Smooth muscle cell (in vitro differentiated cells): ENCODE measurements at regions not wholly inside any gene's neighbourhood (a gene's known extent, or its start where the extent isn't known, plus 50 kb on each side); places are given as distances from the start of the nearest gene placed in this dataset.

Experiments used
- DNase-seq: peaks from one replicate; lab custom pipeline; 2025; ENCODE audit not compliant: unreplicated experiment; lab: John Stamatoyannopoulos, UW
- H2AFZ ChIP-seq: fragments of 200-600 bp; sonication (generic); 2 replicates; pipeline ENCODE4 v1.6.0; 2016; ENCODE audit warnings: antibody characterized with exemption, low read depth, mild to moderate bottlenecking
- H3F3A ChIP-seq: fragments of 200-600 bp; sonication (generic); 2 replicates; pipeline ENCODE4 v1.6.0; 2017; ENCODE audit warnings: antibody characterized with exemption, low read depth
- H3K27ac ChIP-seq: fragments of 200-600 bp; sonication (generic); 2 replicates; pipeline ENCODE4 v1.5.1; 2016; ENCODE audit warnings: low read depth, mild to moderate bottlenecking
- H3K27me3 ChIP-seq: fragments of 200-600 bp; sonication (generic); 2 replicates; pipeline ENCODE4 v1.6.1; 2016; ENCODE audit warnings: low read depth, mild to moderate bottlenecking
- H3K36me3 ChIP-seq: fragments of 200-600 bp; sonication (generic); 2 replicates; pipeline ENCODE4 v1.5.1; 2016; ENCODE audit warnings: low read depth
- H3K4me1 ChIP-seq: fragments of 200-600 bp; sonication (generic); 2 replicates; pipeline ENCODE4 v1.5.1; 2016; ENCODE audit warnings: low read depth
- H3K4me2 ChIP-seq: fragments of 200-600 bp; sonication (generic); 2 replicates; pipeline ENCODE4 v1.6.0; 2016; ENCODE audit warnings: mild to moderate bottlenecking
- H3K4me3 ChIP-seq: fragments of 200-600 bp; sonication (generic); 2 replicates; pipeline ENCODE4 v1.5.1; 2016; ENCODE audit warnings: mild to moderate bottlenecking
- H3K79me2 ChIP-seq: fragments of 200-600 bp; sonication (generic); 2 replicates; pipeline ENCODE4 v1.6.0; 2016; ENCODE audit warnings: low read depth, mild to moderate bottlenecking
- H3K9ac ChIP-seq: fragments of 200-600 bp; sonication (generic); 2 replicates; pipeline ENCODE4 v1.6.0; 2016; ENCODE audit warnings: low read depth
- H3K9me3 ChIP-seq: fragments of 200-600 bp; sonication (generic); replicated peaks from 2 replicates; pipeline ENCODE4 v1.5.1; 2016; ENCODE audit warnings: low read depth
- H4K20me1 ChIP-seq: fragments of 200-600 bp; sonication (generic); 2 replicates; pipeline ENCODE4 v1.6.0; 2016; ENCODE audit warnings: low read depth
- WGBS: methylation state at CpG from one replicate; pipeline ENCODE4 v1.1.7; 2016; ENCODE audit warnings: low lambda C conversion rate; 5-methylcytosine and 5-hydroxymethylcytosine counted together
- TF ChIP-seq, protein P1 (sequence below): fragments of 200-600 bp; sonication (generic); IDR thresholded peaks from 2 replicates; pipeline ENCODE4 v1.5.1; 2017; ENCODE audit warnings: borderline replicate concordance, mild to moderate bottlenecking, antibody characterized with exemption; ENCODE audit not compliant: insufficient read depth, poor library complexity, severe bottlenecking

DNA sequence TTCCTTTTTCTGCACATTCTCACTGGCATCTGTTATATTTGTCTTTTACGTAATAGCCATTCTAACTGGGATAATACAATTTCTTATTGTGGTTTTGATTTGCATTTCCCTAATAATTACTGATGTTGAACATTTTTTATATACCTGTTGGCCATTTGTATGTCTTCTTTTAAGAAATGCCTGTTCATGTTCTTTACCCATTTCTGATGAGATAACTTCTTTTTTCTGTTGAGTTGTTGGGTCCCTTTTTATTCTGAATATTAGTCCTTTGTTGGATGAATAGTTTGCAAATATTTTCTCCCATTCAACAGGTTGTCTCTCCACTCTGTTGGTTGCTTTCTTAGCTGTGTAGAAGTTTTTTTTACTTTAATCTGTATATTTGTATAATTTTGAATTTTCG, 147.7 kb upstream of the TRPC4 start:
- Histone ChIP-seq H3K27ac (no peak overlapping the region), H3K9ac (no peak overlapping the region), H3K9me3 (no peaks in the 10 kb centered on the region), H2AFZ (no peak overlapping the region), H3K4me2 (no peak overlapping the region), H3K27me3 (no peaks in the 10 kb centered on the region), H3K36me3 (no peaks in the 10 kb centered on the region), H3K4me1 (no peaks in the 10 kb centered on the region), H3K79me2 (no peaks in the 10 kb centered on the region), H4K20me1 (no peaks in the 10 kb centered on the region), H3F3A (no peaks in the 10 kb centered on the region), H3K4me3 (no peak overlapping the region)
- WGBS, result 87% methylated on average over 2 of the region's 2 CpGs
- TF ChIP-seq, protein P1, sequence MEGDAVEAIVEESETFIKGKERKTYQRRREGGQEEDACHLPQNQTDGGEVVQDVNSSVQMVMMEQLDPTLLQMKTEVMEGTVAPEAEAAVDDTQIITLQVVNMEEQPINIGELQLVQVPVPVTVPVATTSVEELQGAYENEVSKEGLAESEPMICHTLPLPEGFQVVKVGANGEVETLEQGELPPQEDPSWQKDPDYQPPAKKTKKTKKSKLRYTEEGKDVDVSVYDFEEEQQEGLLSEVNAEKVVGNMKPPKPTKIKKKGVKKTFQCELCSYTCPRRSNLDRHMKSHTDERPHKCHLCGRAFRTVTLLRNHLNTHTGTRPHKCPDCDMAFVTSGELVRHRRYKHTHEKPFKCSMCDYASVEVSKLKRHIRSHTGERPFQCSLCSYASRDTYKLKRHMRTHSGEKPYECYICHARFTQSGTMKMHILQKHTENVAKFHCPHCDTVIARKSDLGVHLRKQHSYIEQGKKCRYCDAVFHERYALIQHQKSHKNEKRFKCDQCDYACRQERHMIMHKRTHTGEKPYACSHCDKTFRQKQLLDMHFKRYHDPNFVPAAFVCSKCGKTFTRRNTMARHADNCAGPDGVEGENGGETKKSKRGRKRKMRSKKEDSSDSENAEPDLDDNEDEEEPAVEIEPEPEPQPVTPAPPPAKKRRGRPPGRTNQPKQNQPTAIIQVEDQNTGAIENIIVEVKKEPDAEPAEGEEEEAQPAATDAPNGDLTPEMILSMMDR, result no peak
- DNase-seq, result no peak

GRCh38 chr13:38013676-38014075, 144.1 kb upstream of the TRPC4 start:
- no peak overlapping the region for H3K9ac ChIP-seq
- H4K20me1 ChIP-seq, result no peaks in the 10 kb centered on the region
- H2AFZ ChIP-seq, result no peak overlapping the region
- no peak overlapping the region for H3K27ac ChIP-seq
- H3K36me3 ChIP-seq, result no peaks in the 10 kb centered on the region
- H3K4me3 ChIP-seq, result no peak overlapping the region
- WGBS, result 90% methylated on average over 1 of the region's 1 CpG
- no peaks in the 10 kb centered on the region for H3F3A ChIP-seq
- no peaks in the 10 kb centered on the region for H3K9me3 ChIP-seq
- no peaks in the 10 kb centered on the region for H3K27me3 ChIP-seq
- no peaks in the 10 kb centered on the region for H3K79me2 ChIP-seq
- TF ChIP-seq, protein P1, result no peak
- H3K4me2 ChIP-seq, result no peak overlapping the region
- no peak for DNase-seq
- no peaks in the 10 kb centered on the region for H3K4me1 ChIP-seq

GRCh38 chr13:38012096-38012495, 142.5 kb upstream of the TRPC4 start:
- DNase-seq, result no peak
- Histone ChIP-seq H3K79me2 (no peaks in the 10 kb centered on the region), H3K27ac (no peak overlapping the region), H3F3A (no peaks in the 10 kb centered on the region), H3K27me3 (no peaks in the 10 kb centered on the region), H3K9ac (no peak overlapping the region), H3K4me2 (no peak overlapping the region), H4K20me1 (no peaks in the 10 kb centered on the region), H3K9me3 (no peaks in the 10 kb centered on the region), H3K4me1 (no peaks in the 10 kb centered on the region), H3K36me3 (no peaks in the 10 kb centered on the region), H2AFZ (no peak overlapping the region), H3K4me3 (no peak overlapping the region)
- WGBS, result 88% methylated on average over 4 of the region's 4 CpGs
- TF ChIP-seq, protein P1, result no peak

DNA sequence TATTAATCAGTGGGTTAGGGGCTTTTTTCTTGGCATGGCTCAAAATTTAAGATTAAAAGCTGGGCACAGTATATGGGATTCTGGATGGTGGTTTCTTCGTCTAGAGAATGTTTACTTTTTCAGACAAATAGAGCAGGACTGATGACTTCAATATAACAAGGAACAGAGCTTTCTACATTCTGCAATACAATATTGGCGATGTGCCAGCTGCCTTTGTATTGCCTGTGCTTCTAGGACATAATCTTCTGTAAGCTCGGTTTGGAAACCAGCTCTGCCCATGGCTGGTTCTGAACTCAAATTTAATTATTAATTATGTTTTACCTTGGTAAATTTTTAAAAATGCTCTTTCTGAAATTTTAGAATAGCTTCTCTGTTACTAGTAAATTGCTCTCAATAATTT, 139.1 kb upstream of the TRPC4 start:
- TF ChIP-seq, protein P1, result no peak
- H3K4me2 ChIP-seq, result no peak overlapping the region
- no peaks in the 10 kb centered on the region for H3K4me1 ChIP-seq
- no peak overlapping the region for H3K27ac ChIP-seq
- H3K9me3 ChIP-seq, result no peaks in the 10 kb centered on the region
- H3K79me2 ChIP-seq, result no peaks in the 10 kb centered on the region
- no peaks in the 10 kb centered on the region for H3K36me3 ChIP-seq
- no peak for DNase-seq
- no peak overlapping the region for H3K4me3 ChIP-seq
- no peaks in the 10 kb centered on the region for H4K20me1 ChIP-seq
- WGBS, result 81% methylated on average over 3 of the region's 3 CpGs
- no peaks in the 10 kb centered on the region for H3F3A ChIP-seq
- H2AFZ ChIP-seq, result no peak overlapping the region
- H3K27me3 ChIP-seq, result no peaks in the 10 kb centered on the region
- no peak overlapping the region for H3K9ac ChIP-seq
